Endodermal cell (in vitro differentiated cells): ENCODE measurements at regions not wholly inside any gene's neighbourhood (a gene's known extent, or its start where the extent isn't known, plus 50 kb on each side); places are given as distances from the start of the nearest gene placed in this dataset.

ENCODE experiments used
- DNase-seq: peaks from one replicate; pipeline ENCODE4 v3.0.0-alpha.2; 2017
- H3K27ac ChIP-seq: 2 replicates; pipeline ENCODE4 v1.5.1; 2013; ENCODE audit warnings: mild to moderate bottlenecking, low read depth, low read length, moderate library complexity
- H3K27me3 ChIP-seq: 2 replicates; pipeline ENCODE4 v1.6.1; 2013; ENCODE audit warnings: mild to moderate bottlenecking, low read length, moderate library complexity; ENCODE audit not compliant: insufficient read depth, control insufficient read depth, poor library complexity, severe bottlenecking
- H3K36me3 ChIP-seq: 2 replicates; pipeline ENCODE4 v1.7.0; 2013; ENCODE audit warnings: mild to moderate bottlenecking, low read length, moderate library complexity; ENCODE audit not compliant: control insufficient read depth, insufficient read depth
- H3K4me1 ChIP-seq: one replicate; pipeline ENCODE4 v1.7.0; 2013; ENCODE audit warnings: low read length; ENCODE audit not compliant: control insufficient read depth, insufficient read depth
- H3K4me3 ChIP-seq: 2 replicates; pipeline ENCODE4 v1.5.1; 2013; ENCODE audit warnings: mild to moderate bottlenecking, low read length, moderate library complexity
- H3K9ac ChIP-seq: 2 replicates; pipeline ENCODE4 v1.6.1; 2013; ENCODE audit warnings: mild to moderate bottlenecking, low read length, moderate library complexity; ENCODE audit not compliant: poor library complexity, severe bottlenecking; ENCODE audit errors: extremely low read depth
- H3K9me3 ChIP-seq: 2 replicates; pipeline ENCODE4 v1.6.1; 2013; ENCODE audit warnings: mild to moderate bottlenecking, low read length, moderate library complexity; ENCODE audit not compliant: control insufficient read depth
- H3K27ac Mint-ChIP-seq: 2 replicates; pipeline ENCODE4 v1.8.0; 2020; ENCODE audit warnings: mixed read lengths
- H3K27me3 Mint-ChIP-seq: 2 replicates; pipeline ENCODE4 v1.8.0; 2021; ENCODE audit warnings: mild to moderate bottlenecking, mixed read lengths; ENCODE audit not compliant: insufficient read depth
- H3K36me3 Mint-ChIP-seq: 2 replicates; pipeline ENCODE4 v1.8.0; 2020; ENCODE audit warnings: low read depth, mixed read lengths
- H3K4me1 Mint-ChIP-seq: 2 replicates; pipeline ENCODE4 v1.8.0; 2020; ENCODE audit warnings: mixed read lengths
- H3K4me3 Mint-ChIP-seq: 2 replicates; pipeline ENCODE4 v1.8.0; 2020; ENCODE audit warnings: mild to moderate bottlenecking, moderate library complexity, mixed read lengths
- H3K9me3 Mint-ChIP-seq: 2 replicates; pipeline ENCODE4 v1.8.0; 2020; ENCODE audit warnings: mild to moderate bottlenecking, mixed read lengths
- WGBS, 2 experiments: methylation state at CpG; one replicate each; pipeline versions ENCODE4 v1.1.5 to v1.1.7; 2013; ENCODE audit warnings: missing lambda C conversion rate in 2 of 2, mixed read lengths in 1 of 2; ENCODE audit not compliant: insufficient coverage in 1 of 2, insufficient read length in 1 of 2; 5-methylcytosine and 5-hydroxymethylcytosine counted together
- TF ChIP-seq, protein P1 (sequence below): fragments of 200-600 bp; sonication (generic); conservative IDR thresholded peaks from 2 replicates; pipeline ENCODE4 v1.5.0; 2021; ENCODE audit warnings: antibody characterized with exemption, mild to moderate bottlenecking

DNA sequence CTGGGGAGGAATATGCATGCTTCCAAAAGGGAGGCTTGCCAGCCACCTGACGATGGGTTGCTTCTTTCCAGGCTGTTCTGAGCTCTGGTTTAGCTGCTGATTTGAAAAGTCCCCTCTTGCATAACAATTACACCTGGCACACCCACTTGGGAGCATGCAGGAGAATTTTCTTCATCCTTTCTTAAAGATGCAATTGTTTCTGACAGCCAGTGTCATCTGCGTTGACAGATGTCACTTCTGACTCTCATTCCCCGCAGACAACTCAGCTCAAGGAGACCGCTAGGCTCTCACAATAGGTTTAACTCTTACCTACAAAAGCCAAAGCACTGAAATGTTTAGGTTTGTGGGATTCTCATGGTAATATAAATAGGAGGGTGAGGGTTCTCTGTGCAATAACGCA lies 185.6 kb upstream of the SYNPR start:
- Histone ChIP-seq H3K9ac (no peak overlapping the region), H3K9me3 (no peaks in the 10 kb centered on the region), H3K36me3 (no peaks in the 10 kb centered on the region), H3K27ac (no peak overlapping the region), H3K4me3 (no peak overlapping the region), H3K4me1 (peaks cover 14% of the 10 kb centered on the region), H3K27me3 (no peaks in the 10 kb centered on the region)
- Mint-ChIP-seq H3K27ac (no peak overlapping the region), H3K9me3 (no peaks in the 10 kb centered on the region), H3K4me1 (peaks cover 44% of the 10 kb centered on the region), H3K4me3 (no peak overlapping the region), H3K36me3 (no peaks in the 10 kb centered on the region), H3K27me3 (no peaks in the 10 kb centered on the region)
- 38 to 62% methylated on average over 3 to 5 of the region's 5 CpGs for WGBS, 2 experiments
- no peak for DNase-seq
- TF ChIP-seq, protein P1, sequence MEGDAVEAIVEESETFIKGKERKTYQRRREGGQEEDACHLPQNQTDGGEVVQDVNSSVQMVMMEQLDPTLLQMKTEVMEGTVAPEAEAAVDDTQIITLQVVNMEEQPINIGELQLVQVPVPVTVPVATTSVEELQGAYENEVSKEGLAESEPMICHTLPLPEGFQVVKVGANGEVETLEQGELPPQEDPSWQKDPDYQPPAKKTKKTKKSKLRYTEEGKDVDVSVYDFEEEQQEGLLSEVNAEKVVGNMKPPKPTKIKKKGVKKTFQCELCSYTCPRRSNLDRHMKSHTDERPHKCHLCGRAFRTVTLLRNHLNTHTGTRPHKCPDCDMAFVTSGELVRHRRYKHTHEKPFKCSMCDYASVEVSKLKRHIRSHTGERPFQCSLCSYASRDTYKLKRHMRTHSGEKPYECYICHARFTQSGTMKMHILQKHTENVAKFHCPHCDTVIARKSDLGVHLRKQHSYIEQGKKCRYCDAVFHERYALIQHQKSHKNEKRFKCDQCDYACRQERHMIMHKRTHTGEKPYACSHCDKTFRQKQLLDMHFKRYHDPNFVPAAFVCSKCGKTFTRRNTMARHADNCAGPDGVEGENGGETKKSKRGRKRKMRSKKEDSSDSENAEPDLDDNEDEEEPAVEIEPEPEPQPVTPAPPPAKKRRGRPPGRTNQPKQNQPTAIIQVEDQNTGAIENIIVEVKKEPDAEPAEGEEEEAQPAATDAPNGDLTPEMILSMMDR = no peak

DNA sequence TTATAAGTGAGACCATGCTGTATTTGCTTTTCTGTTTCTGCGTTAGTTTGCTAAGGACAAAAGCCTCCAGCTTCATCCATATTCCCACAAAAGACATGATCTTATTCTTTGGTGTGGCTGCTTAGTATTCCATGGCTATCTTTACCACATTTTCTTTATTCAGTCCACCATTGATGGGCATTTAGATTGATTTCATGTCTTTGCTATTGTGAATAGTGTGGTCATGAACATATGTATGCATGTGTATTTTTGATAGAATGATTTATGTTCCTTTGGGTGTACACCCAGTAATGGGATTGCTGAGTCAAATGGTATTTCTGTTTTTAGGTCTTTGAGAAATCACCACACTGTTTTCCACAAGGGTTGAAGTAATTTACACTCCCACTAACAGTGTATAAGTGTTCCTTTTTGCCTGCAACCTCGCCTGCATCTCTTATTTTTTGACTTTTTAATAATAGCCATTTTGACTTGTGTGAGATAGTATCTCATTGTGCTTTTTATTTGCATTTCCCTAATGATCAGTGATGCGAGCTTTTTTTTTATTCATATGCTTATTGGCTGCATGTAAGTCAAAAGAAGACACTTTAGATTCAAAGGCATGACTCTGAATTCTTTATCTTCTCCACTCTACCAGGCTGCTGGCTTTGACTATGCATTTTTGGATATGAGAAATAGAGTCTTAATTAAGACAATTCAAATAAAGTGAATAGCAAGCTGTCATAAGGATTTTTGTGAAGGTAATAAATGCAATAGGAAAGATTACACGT lies 183.3 kb upstream of the SYNPR start:
- DNase-seq = no peak
- TF ChIP-seq, protein P1 = no peak
- Mint-ChIP-seq H3K27me3 (no peaks in the 10 kb centered on the region), H3K36me3 (no peaks in the 10 kb centered on the region), H3K4me3 (no peak overlapping the region), H3K4me1 (peaks cover 28% of the 10 kb centered on the region), H3K9me3 (no peaks in the 10 kb centered on the region), H3K27ac (no peak overlapping the region)
- Histone ChIP-seq H3K4me1 (peaks cover 3% of the 10 kb centered on the region), H3K4me3 (no peak overlapping the region), H3K9me3 (no peaks in the 10 kb centered on the region), H3K36me3 (no peaks in the 10 kb centered on the region), H3K27ac (no peak overlapping the region), H3K27me3 (no peaks in the 10 kb centered on the region), H3K9ac (no peak overlapping the region)
- 96 to 100% methylated on average over 2 to 4 of the region's 4 CpGs for WGBS, 2 experiments

DNA sequence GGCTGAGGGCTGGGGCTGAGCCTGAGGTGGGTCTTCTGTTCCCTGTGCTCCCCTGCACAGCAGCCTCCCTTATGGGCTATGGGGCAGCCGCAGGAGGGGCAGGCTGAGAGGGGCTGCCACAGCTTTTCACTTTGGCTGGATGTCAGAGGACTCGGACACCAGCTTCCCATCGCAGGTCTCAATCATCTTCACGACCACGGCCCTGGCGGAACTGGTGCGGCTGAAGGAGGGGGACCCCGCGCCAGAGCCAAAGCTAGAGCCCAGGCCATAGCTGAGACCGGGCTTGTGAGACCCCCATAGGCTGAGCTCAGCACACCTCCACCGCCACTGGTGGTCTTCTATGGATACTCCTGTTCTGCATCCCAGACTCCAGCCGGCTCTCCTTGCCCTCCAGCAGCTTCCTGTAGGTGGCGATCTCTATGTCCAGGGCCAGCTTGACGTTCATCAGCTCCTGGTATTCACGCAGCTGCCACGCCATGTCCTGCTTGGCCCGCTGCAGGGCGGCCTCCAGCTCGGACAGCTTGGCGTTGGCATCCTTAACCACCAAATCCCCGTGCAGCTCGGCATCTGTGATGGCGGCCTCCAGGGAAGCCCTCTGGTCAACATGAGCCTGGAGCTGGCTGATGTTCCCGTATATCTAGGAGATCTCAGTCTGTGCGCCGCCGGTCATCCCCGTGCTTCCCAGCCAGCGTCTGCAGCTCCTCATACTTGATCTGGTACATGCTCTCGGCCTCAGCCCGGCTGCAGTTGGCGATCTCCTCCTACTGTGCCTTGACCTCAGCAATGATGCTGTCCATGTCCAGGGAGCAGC lies 181.7 kb upstream of the SYNPR start:
- Mint-ChIP-seq H3K4me1 (peaks cover 14% of the 10 kb centered on the region), H3K9me3 (no peaks in the 10 kb centered on the region), H3K4me3 (no peak overlapping the region), H3K27me3 (no peaks in the 10 kb centered on the region), H3K36me3 (no peaks in the 10 kb centered on the region), H3K27ac (no peak overlapping the region)
- TF ChIP-seq, protein P1 = peak; percentile 72
- Histone ChIP-seq H3K27me3 (no peaks in the 10 kb centered on the region), H3K4me3 (no peak overlapping the region), H3K9me3 (no peaks in the 10 kb centered on the region), H3K4me1 (no peaks in the 10 kb centered on the region), H3K27ac (no peak overlapping the region), H3K36me3 (no peaks in the 10 kb centered on the region), H3K9ac (no peak overlapping the region)
- WGBS, 2 experiments = 92% methylated on average over 27 to 32 of the region's 32 CpGs
- DNase-seq = peak; percentile 72
